Rectal smooth muscle tissue (tissue), 1 donor: ENCODE measurements at regions not wholly inside any gene's neighbourhood (a gene's known extent, or its start where the extent isn't known, plus 50 kb on each side); places are given as distances from the start of the nearest gene placed in this dataset.

Experiments used
- H3K27ac ChIP-seq: one replicate; pipeline ENCODE4 v1.7.0; 2013; ENCODE audit warnings: low read depth, low read length, inconsistent platforms
- H3K27me3 ChIP-seq: one replicate; pipeline ENCODE4 v1.7.0; 2013; ENCODE audit warnings: low read length; ENCODE audit not compliant: control insufficient read depth, insufficient read depth
- H3K36me3 ChIP-seq: one replicate; pipeline ENCODE4 v1.7.0; 2013; ENCODE audit warnings: low read length; ENCODE audit not compliant: control insufficient read depth, insufficient read depth
- H3K4me1 ChIP-seq: one replicate; pipeline ENCODE4 v1.7.0; 2013; ENCODE audit warnings: low read length; ENCODE audit not compliant: control insufficient read depth, insufficient read depth
- H3K4me3 ChIP-seq: one replicate; pipeline ENCODE4 v1.7.0; 2013; ENCODE audit warnings: low read length
- H3K9ac ChIP-seq: one replicate; pipeline ENCODE4 v1.7.0; 2013; ENCODE audit warnings: low read length

DNA sequence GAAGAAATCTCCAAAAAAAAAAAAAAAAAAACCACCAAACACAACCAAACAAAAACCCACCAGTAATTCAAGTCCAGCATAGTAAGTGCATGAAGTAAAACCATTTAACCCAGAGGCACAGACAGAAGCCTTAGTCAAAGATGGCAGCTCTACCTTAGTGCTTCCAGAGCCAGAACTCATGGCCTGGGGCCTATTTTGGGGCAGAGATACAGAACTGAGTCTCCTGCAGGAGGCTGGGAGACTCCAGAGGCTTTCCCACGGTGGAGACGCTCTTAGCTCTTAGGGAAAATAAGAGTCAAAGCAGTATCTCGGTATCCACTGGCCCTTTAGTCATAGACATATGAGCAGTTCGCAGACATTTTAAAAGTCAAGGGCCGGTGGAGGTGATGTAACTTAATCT lies 129.5 kb downstream of the GPX5 start:
- Histone ChIP-seq H3K36me3 (no peaks in the 10 kb centered on the region), H3K9ac (no peak overlapping the region), H3K27ac (no peak overlapping the region), H3K4me3 (no peak overlapping the region), H3K27me3 (peaks cover 7% of the 10 kb centered on the region), H3K4me1 (no peaks in the 10 kb centered on the region)

DNA sequence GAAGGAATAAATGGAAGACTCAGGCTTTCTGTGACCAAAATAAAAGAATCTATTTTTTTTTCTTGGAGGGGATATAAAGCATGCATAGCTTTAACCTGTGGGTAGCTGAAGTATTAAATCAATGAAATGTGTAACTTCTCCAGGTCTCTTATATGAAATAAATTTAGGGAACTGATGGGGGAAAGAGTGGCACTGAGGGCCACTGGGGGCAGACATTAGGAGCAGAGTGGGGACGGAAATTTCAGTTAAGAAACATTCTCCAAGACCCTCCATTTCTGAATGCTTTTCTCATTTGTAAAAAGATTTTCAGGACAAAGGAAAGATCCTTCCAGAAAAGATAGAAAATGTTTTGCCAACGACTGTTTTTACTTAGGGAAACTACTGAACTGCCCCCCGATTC lies 131.0 kb downstream of the GPX5 start:
- Histone ChIP-seq H3K4me3 (no peak overlapping the region), H3K27ac (no peak overlapping the region), H3K36me3 (no peaks in the 10 kb centered on the region), H3K9ac (no peak overlapping the region), H3K27me3 (peaks cover 10% of the 10 kb centered on the region), H3K4me1 (no peaks in the 10 kb centered on the region)

DNA sequence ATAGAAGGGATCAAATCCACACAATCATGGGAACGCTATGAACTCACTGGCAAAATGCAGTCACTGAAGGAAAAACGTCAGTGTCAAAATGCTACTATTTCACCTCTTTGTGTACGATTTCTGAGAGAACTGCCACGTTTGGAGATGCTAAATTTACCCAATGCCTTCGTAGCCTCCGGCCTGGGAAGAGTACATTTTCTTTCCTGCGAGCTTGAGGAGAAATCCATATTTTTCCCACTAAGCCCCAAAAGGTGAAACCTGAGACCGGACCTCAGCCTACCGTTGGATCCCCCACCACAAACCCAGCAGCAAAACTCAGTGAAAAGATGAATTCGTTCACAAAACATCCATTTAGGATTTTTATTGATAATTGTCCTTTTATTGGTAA lies 131.7 kb downstream of the GPX5 start:
- H3K4me1 ChIP-seq, result no peaks in the 10 kb centered on the region
- no peak overlapping the region for H3K9ac ChIP-seq
- peaks cover 10% of the 10 kb centered on the region for H3K27me3 ChIP-seq
- peak overlapping the region; percentile 43 for H3K4me3 ChIP-seq
- no peaks in the 10 kb centered on the region for H3K36me3 ChIP-seq
- H3K27ac ChIP-seq, result no peak overlapping the region

DNA sequence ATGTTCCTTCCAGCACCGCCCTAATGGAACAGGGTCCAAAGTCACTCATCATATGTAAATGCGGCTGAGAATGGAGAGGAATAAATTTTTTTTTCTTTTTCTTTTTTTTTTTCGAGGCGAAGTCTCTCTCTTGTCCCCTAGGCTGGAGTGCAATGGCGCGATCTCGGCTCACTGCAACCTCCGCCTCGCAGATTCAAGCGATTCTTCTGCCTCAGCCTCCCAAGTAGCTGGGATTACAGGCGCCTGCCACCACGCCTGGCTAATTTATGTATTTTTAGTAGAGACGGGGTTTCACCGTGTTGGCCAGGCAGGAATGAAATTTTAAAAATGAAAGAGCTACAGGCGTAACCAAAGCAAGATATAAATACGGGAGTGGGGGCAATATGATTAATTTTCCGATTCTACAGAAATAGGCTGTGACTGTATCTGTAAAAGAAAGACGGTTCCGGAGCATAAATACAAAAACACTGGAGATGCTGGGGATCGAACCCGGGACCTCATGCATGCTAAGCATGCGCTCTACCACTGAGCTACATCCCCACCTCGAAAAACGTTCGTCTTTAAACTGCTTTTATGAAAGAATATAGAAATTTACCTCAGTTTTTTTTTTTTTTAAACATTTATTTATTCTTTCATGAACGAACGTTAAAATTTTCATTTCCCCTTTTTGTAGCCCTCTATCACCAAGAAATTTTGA lies 132.2 kb downstream of the GPX5 start:
- H3K27ac ChIP-seq, result no peak overlapping the region
- no peaks in the 10 kb centered on the region for H3K4me1 ChIP-seq
- H3K36me3 ChIP-seq, result no peaks in the 10 kb centered on the region
- H3K4me3 ChIP-seq, result peak overlapping the region; percentile 43
- peaks cover 10% of the 10 kb centered on the region for H3K27me3 ChIP-seq
- no peak overlapping the region for H3K9ac ChIP-seq

DNA sequence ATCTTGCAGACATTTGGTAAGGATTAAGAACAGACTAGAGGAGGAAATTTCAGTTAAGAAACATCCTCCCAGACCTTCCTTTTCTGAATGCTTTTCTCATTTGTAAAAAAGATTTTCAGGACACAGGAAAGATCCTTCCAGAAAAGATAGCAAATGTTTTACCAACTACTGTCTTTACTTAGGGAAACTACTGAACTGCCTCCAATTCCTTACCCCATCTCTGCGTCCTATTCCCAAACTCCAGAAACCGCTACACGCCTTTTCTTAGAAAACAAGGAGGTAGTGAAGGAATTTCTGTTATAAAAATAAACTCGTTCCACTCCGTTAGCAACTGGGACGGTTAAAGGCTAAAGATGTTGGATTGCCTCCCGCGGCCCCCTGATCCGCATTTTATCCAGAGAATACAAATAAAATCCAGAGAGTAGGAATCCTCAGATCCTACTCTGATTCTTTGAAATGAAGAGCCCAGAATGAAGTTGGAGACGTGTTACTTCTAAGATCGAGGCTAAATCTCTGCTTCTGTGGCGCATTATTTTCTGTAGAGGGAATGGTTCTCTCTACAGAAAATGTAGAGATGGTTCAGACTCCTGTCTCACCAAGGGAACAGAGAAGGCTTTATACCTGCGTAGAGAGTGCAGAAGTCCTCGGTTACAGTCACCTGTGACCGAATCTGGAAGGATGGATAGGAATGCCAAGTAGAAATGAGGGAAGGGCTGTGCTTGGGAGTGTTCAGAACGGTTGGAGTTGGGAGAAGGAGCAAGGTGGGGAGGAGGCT lies 133.0 kb downstream of the GPX5 start:
- Histone ChIP-seq H3K9ac (no peak overlapping the region), H3K4me1 (no peaks in the 10 kb centered on the region), H3K4me3 (peak overlapping the region; percentile 31), H3K27me3 (peaks cover 10% of the 10 kb centered on the region), H3K36me3 (no peaks in the 10 kb centered on the region), H3K27ac (no peak overlapping the region)

DNA sequence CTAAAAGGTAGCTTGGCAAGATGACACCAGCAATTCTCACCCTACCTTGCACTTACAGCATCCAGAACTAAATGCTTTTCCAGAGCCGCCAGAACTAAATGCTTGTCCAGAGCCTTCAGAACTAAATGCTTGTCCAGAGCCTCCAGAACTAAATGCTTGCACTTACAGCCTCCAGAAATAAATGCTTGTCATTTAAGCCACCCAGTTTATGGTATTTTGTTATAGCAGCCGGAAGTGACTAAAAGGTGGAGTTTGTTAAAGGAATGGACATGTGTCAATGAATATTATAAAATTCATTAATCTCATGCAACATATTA lies 133.5 kb downstream of the GPX5 start:
- H3K9ac ChIP-seq, result no peak overlapping the region
- no peaks in the 10 kb centered on the region for H3K4me1 ChIP-seq
- H3K27ac ChIP-seq, result no peak overlapping the region
- no peaks in the 10 kb centered on the region for H3K36me3 ChIP-seq
- peak overlapping the region; percentile 31 for H3K4me3 ChIP-seq
- peaks cover 10% of the 10 kb centered on the region for H3K27me3 ChIP-seq

DNA sequence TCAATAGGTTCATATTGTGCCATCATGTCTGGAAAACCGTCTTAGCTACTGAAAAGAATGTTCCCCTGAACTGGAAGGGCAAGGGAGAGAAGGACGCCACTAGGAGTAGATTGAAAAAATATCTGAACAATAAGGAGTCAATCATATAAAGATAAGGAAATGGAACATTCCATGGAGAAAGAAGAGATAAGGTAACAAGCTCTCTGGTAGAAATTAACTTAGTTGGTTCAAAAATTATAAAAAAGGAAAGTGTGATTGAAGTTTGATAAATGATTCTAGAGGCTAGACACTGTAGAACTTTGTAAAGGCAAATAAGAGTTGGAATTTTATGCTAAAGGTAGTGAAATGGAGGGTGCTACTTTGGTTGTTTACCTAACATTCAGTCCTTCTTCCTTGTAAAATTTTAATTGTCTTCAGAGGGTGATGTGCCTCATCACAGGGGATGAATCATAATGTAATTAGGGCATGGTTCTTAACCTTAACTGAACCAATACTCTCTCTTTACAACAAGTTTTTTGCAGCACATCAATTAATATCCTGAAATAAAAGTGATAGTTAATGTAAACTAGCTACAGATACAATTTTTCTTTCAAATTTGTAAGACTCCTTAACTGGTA lies 135.5 kb downstream of the GPX5 start:
- Histone ChIP-seq H3K4me3 (no peak overlapping the region), H3K4me1 (no peaks in the 10 kb centered on the region), H3K36me3 (no peaks in the 10 kb centered on the region), H3K27ac (no peak overlapping the region), H3K27me3 (peaks cover 10% of the 10 kb centered on the region), H3K9ac (no peak overlapping the region)

DNA sequence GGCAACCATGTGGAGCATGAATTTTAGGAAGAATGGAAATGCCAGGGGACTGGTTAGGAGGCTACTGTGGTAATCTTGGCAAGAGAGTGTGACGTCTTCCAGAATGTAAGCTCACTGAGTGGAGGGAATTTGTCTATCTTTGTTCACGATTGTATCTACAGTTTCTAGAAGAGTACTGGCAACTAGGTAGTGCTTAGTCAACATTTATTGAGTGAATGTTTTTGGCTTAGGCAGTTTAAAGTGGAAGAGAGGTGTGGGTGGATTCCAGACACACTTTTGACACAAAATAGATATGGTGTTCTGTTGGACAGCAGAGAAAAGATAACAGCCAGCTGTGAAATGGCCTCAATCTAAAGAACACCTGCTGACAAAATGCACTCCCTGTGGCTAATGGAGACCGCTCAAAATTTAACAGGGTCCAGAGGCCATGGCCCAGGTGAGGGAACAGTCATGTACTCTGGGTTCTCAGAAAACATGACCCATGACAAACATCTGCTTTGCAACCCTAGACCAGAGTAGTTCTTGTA lies 139.3 kb downstream of the GPX5 start:
- H3K27ac ChIP-seq, result no peak overlapping the region
- no peaks in the 10 kb centered on the region for H3K4me1 ChIP-seq
- peaks cover 3% of the 10 kb centered on the region for H3K27me3 ChIP-seq
- no peak overlapping the region for H3K9ac ChIP-seq
- H3K4me3 ChIP-seq, result no peak overlapping the region
- no peaks in the 10 kb centered on the region for H3K36me3 ChIP-seq

DNA sequence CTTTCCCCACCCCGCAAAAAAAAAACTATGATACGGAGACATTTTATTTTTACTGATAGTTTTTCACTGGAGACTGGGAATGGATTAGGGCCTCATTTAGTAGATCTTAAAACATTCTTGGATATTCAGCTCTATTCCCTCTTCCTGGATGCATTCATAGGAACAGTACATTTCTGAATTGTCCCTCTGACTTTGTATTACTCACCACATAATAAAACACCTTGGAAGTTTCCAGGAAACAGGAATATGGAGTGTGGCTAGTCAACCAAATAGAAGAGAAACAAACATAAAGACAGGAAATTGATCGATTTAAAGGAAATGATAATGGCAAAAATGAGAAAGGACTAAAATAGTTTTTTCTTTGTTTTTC lies 147.7 kb downstream of the GPX5 start:
- no peak overlapping the region for H3K9ac ChIP-seq
- no peaks in the 10 kb centered on the region for H3K27me3 ChIP-seq
- H3K4me3 ChIP-seq, result no peak overlapping the region
- no peaks in the 10 kb centered on the region for H3K4me1 ChIP-seq
- H3K27ac ChIP-seq, result no peak overlapping the region
- H3K36me3 ChIP-seq, result no peaks in the 10 kb centered on the region

DNA sequence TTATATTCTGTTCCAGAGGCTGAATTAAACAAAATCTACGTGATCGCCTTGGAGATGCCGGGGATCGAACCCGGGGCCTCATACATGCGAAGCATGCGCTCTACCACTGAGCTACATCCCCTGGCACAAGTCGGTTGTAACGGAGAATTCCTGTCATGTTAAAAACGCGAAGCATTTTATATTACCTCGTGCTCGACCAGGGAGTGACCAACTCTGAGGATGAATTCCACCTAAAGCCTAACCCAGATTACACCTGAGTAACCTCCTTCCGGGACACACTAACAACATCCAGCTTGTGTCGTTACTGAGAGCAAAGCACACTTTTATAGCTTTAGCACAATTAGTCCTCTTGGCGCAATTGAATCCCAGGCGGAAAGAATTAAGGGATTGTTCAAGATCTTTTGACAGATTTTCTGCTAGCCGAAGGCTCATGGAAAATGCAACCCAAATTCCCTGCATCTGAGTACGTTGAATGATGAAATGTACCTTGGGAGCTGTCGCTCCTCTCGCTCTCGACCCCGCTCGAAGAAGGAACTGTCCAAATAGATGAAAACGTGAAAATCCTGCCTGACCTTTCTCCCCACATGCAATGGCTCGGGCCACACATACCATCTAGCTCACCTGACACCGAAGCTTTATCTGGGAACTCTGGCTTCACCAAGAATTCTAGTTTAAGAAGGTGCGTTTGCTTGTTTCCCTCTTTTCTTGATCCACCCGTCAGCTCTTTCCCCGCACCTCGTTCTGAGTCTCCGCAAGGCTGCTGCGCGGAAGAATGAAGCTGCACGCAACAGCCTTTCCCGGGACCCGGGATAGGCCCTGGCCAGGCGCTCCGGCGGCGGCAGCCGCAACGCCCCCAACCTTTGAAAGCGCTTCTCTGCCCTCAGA lies 148.3 kb downstream of the GPX5 start:
- H3K27ac ChIP-seq, result no peak overlapping the region
- H3K4me3 ChIP-seq, result no peak overlapping the region
- H3K4me1 ChIP-seq, result no peaks in the 10 kb centered on the region
- H3K36me3 ChIP-seq, result no peaks in the 10 kb centered on the region
- H3K9ac ChIP-seq, result no peak overlapping the region
- H3K27me3 ChIP-seq, result no peaks in the 10 kb centered on the region

DNA sequence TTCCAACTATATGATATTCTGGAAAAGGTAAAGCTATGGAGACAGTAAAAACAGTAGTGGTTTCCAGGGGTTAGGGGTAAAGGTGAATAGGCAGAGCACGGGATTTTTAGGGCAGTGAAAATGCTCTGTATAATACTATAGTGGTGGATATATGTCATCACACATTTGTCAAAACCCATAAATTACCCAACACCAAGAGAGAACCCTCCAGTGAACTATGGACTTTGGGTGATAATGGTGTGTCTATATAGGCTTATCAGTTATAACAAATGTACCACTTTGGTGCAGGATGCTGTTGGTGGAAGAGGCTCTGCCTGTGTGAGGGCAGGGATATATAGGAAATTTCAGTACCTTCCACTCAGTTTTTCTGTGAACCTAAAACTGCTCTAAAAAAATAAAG lies 149.9 kb downstream of the GPX5 start:
- H3K27me3 ChIP-seq, result no peaks in the 10 kb centered on the region
- no peak overlapping the region for H3K9ac ChIP-seq
- no peak overlapping the region for H3K4me3 ChIP-seq
- H3K4me1 ChIP-seq, result no peaks in the 10 kb centered on the region
- H3K36me3 ChIP-seq, result no peaks in the 10 kb centered on the region
- H3K27ac ChIP-seq, result no peak overlapping the region

DNA sequence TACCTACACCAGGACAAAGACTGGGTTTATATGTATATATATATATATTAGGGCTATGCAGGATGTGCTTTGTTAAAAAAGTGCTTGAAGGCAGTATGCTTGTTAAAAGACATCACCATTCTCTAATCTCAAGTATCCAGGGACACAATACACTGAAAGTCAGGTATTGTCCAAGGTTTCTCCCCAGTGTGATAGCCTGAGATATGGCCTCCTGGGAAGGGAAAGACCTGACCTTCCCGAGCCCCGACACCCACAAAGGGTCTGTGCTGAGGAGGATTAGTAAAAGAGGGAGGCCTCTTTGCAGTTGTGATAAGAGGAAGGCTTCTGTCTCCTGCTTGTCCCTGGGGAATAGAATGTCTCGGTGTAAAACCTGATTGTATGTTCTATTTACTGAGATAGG lies 156.9 kb downstream of the GPX5 start:
- Histone ChIP-seq H3K4me3 (no peak overlapping the region), H3K4me1 (no peaks in the 10 kb centered on the region), H3K27ac (no peak overlapping the region), H3K36me3 (no peaks in the 10 kb centered on the region), H3K9ac (no peak overlapping the region), H3K27me3 (no peaks in the 10 kb centered on the region)
